ENCODE measurements at regions not wholly inside any gene's neighbourhood (a gene's known extent, or its start where the extent isn't known, plus 50 kb on each side); places are given as distances from the start of the nearest gene placed in this dataset.

DNA sequence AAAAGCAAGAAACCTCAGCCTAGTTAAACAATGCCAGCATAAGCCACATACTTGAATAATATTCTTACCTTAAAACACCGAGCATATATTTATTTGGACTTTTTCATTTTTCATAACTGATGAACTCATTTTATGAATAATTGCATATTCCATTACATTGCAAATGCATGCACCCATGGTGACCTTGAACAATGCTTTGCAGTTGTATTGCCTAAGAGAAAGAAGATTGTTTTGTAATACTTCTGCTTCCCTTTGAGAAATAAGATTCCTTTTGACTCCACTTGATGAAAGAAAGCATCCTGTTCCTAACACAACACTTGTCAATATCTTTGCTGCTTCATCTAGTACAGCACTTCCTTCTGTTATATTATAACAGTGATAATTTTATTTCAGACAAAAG, 1182.2 kb downstream of the FLRT2 start:
- TF ChIP-seq, protein P1, sequence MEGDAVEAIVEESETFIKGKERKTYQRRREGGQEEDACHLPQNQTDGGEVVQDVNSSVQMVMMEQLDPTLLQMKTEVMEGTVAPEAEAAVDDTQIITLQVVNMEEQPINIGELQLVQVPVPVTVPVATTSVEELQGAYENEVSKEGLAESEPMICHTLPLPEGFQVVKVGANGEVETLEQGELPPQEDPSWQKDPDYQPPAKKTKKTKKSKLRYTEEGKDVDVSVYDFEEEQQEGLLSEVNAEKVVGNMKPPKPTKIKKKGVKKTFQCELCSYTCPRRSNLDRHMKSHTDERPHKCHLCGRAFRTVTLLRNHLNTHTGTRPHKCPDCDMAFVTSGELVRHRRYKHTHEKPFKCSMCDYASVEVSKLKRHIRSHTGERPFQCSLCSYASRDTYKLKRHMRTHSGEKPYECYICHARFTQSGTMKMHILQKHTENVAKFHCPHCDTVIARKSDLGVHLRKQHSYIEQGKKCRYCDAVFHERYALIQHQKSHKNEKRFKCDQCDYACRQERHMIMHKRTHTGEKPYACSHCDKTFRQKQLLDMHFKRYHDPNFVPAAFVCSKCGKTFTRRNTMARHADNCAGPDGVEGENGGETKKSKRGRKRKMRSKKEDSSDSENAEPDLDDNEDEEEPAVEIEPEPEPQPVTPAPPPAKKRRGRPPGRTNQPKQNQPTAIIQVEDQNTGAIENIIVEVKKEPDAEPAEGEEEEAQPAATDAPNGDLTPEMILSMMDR (conservative IDR thresholded peaks at IDR 0.05; ENCODE audit: low read depth, low read length): no peak
- TF ChIP-seq RAD21 (IDR thresholded peaks at IDR 0.05; ENCODE audit: low read length) (no peak), RCOR1 (IDR thresholded peaks at IDR 0.05; ENCODE audit: insufficient replicate concordance, low read length) (no peak), CEBPB (IDR thresholded peaks at IDR 0.05; ENCODE audit: low read depth, low read length) (no peak)

Measured in IMR-90 (cell line).